ENCODE measurements at regions not wholly inside any gene's neighbourhood (a gene's known extent, or its start where the extent isn't known, plus 50 kb on each side); places are given as distances from the start of the nearest gene placed in this dataset.

DNA sequence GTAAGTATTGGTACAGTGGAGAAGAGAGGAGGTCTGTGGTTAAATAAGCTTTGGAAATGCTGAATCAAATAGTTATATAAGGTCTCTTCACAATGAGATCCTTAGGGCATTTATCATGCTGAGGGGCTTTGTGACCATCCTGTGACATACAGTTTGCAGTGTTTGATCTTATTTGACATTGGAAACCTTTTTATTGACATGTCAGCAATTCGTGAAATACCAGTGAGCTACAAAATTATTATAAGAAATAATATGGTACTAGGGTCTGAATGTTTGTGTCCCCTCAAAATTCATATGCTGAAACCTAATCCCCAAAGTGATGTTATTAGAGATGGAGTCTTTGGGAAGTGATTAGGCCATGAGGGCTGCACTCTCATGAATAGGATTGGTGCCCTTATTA lies 98.4 kb downstream of the MID1IP1 start:
- TF ChIP-seq, protein P1, sequence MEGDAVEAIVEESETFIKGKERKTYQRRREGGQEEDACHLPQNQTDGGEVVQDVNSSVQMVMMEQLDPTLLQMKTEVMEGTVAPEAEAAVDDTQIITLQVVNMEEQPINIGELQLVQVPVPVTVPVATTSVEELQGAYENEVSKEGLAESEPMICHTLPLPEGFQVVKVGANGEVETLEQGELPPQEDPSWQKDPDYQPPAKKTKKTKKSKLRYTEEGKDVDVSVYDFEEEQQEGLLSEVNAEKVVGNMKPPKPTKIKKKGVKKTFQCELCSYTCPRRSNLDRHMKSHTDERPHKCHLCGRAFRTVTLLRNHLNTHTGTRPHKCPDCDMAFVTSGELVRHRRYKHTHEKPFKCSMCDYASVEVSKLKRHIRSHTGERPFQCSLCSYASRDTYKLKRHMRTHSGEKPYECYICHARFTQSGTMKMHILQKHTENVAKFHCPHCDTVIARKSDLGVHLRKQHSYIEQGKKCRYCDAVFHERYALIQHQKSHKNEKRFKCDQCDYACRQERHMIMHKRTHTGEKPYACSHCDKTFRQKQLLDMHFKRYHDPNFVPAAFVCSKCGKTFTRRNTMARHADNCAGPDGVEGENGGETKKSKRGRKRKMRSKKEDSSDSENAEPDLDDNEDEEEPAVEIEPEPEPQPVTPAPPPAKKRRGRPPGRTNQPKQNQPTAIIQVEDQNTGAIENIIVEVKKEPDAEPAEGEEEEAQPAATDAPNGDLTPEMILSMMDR (IDR thresholded peaks at IDR 0.05; ENCODE audit: low read depth, low read length): no peak
- no peak for TF ChIP-seq EZH2phosphoT487 (IDR thresholded peaks at IDR 0.05; ENCODE audit: low read depth)

Data from OCI-LY3 (cell line).